T-helper 2 cell treated with Interferon-gamma antibody and Interleukin-4, amounts not matched to agents 5 μg/mL and 100 μg/mL, for 36 hours (primary cell): ENCODE measurements at regions not wholly inside any gene's neighbourhood (a gene's known extent, or its start where the extent isn't known, plus 50 kb on each side); places are given as distances from the start of the nearest gene placed in this dataset.

Experiments
- DNase-seq: peaks from one replicate; pipeline ENCODE4 v3.0.0; 2021; ENCODE audit warnings: low spot score
- H3K27ac Mint-ChIP-seq: one replicate; pipeline ENCODE4 v1.8.0; 2021; ENCODE audit warnings: mild to moderate bottlenecking, mixed read lengths
- H3K27me3 Mint-ChIP-seq: one replicate; pipeline ENCODE4 v1.8.0; 2021; ENCODE audit warnings: low read depth, mixed read lengths
- H3K36me3 Mint-ChIP-seq: one replicate; pipeline ENCODE4 v1.8.0; 2021; ENCODE audit warnings: low read depth, mixed read lengths
- H3K4me1 Mint-ChIP-seq: one replicate; pipeline ENCODE4 v1.8.0; 2021; ENCODE audit warnings: low read depth, mixed read lengths
- H3K4me3 Mint-ChIP-seq: one replicate; pipeline ENCODE4 v1.8.0; 2022; ENCODE audit warnings: mild to moderate bottlenecking, moderate library complexity, mixed read lengths
- H3K9me3 Mint-ChIP-seq: one replicate; pipeline ENCODE4 v1.8.0; 2021; ENCODE audit warnings: mixed read lengths

DNA sequence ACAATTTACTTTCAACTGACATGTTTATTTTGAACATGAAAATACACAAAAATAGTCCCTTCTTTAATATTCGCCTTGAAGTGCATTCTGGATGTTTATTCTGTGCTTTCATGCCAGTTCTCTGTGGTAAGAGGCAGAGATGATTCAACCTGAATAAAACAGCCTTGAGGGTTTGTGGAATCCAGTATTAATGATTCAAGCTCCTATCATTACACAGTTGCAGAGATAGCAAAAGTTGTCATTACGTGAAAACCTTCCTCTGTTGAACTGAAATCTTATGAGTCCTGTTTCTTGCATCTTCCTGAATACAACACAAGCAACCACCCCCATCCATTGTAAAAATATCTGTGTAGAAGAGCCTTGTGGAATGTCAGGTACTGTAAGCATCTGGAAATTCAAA, 142.3 kb upstream of the HTR2A start:
- Mint-ChIP-seq H3K27me3 (no peaks in the 10 kb centered on the region), H3K9me3 (no peaks in the 10 kb centered on the region), H3K27ac (no peak overlapping the region), H3K4me3 (no peak overlapping the region), H3K4me1 (no peaks in the 10 kb centered on the region), H3K36me3 (no peaks in the 10 kb centered on the region)
- no peak for DNase-seq

DNA sequence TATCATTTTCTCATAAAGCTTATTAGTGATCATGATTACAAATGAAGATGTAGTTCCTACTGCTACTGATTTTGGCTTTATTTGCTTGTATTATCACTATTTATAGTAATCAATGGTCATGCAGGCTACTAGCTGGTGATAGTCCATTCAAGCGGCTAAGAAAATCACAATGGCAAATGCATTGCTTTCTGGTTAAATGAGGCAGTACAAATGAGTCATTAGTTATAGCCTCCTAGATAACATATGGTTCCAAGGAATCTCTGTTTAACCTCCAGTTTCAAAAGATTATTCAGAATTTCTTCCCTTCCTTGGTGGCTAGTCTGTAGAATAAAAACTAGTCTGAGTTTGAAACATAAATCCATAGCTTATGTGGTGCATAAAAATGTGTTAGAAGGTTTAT, 141.3 kb upstream of the HTR2A start:
- no peak overlapping the region for H3K27ac Mint-ChIP-seq
- no peaks in the 10 kb centered on the region for H3K4me1 Mint-ChIP-seq
- H3K36me3 Mint-ChIP-seq = no peaks in the 10 kb centered on the region
- H3K4me3 Mint-ChIP-seq = no peak overlapping the region
- H3K27me3 Mint-ChIP-seq = no peaks in the 10 kb centered on the region
- no peaks in the 10 kb centered on the region for H3K9me3 Mint-ChIP-seq
- DNase-seq = no peak

DNA sequence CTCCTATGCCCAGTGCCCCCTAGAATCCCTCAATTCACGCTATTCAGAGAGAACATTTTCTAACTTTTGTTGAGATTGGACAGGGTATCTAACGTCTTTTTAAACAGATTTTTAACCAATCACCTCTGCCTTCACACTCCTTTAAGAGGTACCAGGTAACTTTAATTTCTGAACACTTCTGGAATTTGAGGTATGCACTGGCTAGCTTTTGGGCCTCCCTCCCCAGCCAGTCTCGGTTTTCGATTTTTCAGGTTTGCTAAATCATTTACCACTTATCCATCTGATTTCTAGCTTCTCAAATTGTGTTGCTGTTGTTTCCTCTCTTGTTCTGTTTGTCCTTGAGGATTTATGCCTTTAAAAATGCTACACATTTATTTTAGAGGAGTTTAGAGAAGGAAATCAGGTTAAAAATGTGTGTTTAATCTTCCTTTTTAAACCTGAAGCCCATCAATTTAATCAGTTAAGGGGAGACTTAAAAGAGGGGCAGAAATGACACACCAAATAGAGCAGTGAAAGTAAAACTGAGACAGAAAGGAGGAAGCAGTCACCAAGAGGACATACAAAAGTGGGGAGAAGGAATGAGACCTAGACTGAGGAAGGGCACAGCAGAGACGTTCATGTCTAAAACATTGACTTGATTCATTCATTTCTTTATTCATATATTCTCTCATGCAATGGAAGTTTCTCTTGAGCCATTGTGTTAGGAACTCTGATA, 139.6 kb upstream of the HTR2A start:
- no peaks in the 10 kb centered on the region for H3K9me3 Mint-ChIP-seq
- no peaks in the 10 kb centered on the region for H3K27me3 Mint-ChIP-seq
- no peak overlapping the region for H3K4me3 Mint-ChIP-seq
- H3K36me3 Mint-ChIP-seq = no peaks in the 10 kb centered on the region
- DNase-seq = no peak
- H3K27ac Mint-ChIP-seq = no peak overlapping the region
- H3K4me1 Mint-ChIP-seq = no peaks in the 10 kb centered on the region

DNA sequence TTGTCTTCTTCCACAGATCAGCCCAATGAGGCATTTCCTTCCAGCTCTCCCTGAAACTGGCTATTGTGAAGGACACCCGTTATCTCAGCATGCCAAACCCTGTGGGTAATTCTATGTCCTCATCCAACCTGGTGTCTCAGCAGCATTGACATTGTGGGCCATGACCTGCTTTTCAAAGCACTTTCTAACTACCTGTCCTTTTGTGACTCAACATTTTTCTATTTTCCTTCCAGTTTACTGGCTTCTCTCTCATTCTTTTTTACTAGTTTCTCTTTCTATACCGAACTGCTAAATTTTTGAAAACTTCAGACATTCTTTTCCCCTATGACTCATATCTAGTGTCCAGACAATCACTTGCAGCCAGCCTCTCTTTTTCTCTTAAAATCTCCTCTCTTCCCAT, 136.4 kb upstream of the HTR2A start:
- no peaks in the 10 kb centered on the region for H3K27me3 Mint-ChIP-seq
- H3K9me3 Mint-ChIP-seq = no peaks in the 10 kb centered on the region
- H3K4me3 Mint-ChIP-seq = no peak overlapping the region
- DNase-seq = no peak
- no peaks in the 10 kb centered on the region for H3K4me1 Mint-ChIP-seq
- no peaks in the 10 kb centered on the region for H3K36me3 Mint-ChIP-seq
- H3K27ac Mint-ChIP-seq = no peak overlapping the region

DNA sequence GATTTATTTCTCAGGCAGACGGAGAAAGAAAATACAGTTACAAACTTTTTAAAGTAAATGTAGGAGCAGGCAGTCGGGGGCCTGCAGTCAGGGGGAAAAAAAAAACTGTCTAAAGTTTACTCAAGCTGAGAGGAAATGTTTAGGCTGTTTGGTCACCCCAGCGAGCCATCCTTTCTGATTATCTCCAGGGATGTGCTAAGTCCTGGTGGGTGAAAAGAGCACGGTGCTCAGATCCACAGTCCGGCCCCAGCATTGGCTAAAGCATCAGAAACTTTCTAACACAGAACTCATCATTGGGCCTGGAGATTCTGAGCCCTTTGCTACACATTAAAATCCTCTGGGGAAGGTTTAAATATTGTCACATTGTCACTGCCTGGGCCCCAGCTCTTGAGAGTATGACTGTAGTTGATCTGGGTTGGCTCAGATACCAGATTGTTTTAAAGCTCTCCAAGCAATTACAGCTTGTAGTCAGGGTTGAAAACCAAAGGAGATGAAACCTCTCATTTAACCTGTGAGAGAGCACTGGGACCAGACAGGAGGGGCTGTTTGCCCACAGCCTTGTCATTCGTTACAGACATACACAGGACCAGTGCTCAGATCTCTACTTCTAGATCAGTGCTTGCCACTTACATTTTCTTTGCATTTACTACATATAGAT, 131.1 kb upstream of the HTR2A start:
- Mint-ChIP-seq H3K4me1 (no peaks in the 10 kb centered on the region), H3K27me3 (no peaks in the 10 kb centered on the region), H3K27ac (no peak overlapping the region), H3K36me3 (no peaks in the 10 kb centered on the region), H3K4me3 (no peak overlapping the region), H3K9me3 (no peaks in the 10 kb centered on the region)
- no peak for DNase-seq

DNA sequence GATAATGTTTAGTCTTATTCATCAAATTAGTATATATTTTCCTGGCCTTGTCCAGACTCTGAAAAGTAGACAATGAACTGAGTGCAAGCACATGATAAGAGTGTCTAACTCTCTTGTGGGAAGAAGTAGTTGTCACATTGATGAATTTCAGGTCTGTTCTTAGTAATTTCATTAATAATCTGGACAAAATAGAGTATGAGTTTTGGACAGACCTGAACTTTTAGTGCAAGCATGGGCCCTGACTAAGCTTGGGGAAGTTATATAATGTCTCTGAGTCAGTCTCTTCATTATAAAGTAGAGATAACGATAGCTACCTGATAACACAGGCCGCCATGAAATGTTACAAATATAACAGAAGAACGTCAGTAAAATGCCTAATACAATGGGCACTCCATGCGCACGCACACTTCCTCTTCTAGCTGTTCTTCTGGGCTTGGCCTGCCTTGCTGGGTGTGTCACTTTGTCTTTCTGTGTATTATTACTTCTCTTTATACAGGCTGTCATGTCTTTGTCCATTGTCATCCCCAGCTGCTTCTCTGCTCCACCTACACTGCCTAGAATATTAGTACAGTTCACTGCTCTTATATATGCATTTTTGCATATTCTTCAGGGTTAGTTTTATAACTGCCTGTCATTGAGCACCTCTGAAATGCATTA, 129.1 kb upstream of the HTR2A start:
- Mint-ChIP-seq H3K4me1 (no peaks in the 10 kb centered on the region), H3K36me3 (no peaks in the 10 kb centered on the region), H3K27ac (no peak overlapping the region), H3K9me3 (no peaks in the 10 kb centered on the region), H3K4me3 (no peak overlapping the region), H3K27me3 (no peaks in the 10 kb centered on the region)
- DNase-seq = no peak

DNA sequence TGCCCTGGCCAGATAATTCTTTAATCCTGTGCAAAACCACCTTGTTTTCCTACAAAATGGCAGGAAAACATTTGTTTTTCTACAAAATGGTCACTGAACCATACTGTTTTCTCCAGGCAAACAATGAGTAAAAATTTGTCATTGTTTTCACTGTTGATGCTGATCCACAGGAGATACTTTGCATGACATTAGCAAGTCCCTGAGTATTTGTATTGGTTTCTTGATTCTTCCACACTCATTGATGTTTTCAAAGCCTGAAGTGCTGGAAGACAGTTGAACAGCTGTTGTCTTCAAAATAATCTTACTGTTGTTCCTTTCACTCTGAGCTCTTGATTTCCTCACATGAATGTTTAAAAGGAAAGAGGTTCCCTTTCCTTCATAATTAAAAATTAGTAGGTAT, 123.1 kb upstream of the HTR2A start:
- H3K4me3 Mint-ChIP-seq = no peak overlapping the region
- H3K27me3 Mint-ChIP-seq = no peaks in the 10 kb centered on the region
- no peaks in the 10 kb centered on the region for H3K36me3 Mint-ChIP-seq
- no peak overlapping the region for H3K27ac Mint-ChIP-seq
- no peaks in the 10 kb centered on the region for H3K4me1 Mint-ChIP-seq
- no peaks in the 10 kb centered on the region for H3K9me3 Mint-ChIP-seq
- no peak for DNase-seq

DNA sequence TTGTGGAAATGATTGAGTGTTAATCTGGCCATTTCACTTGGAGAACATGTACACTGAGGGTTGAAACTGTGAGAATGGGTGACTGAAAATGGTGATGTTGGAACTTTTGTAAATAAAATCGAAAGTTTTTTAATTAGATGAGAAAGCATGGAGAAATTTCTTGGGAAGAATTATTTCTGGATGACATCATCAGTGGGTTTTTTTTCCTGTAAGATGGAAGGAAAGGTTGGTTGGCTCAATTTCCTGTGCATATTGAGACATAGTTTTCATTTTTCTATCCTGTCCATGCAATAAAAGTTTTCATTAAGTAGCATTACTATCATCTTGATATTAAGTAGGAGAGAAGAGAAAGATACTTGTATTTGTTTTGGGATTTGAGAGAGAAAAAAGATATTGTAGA, 120.6 kb upstream of the HTR2A start:
- H3K27me3 Mint-ChIP-seq = no peaks in the 10 kb centered on the region
- H3K27ac Mint-ChIP-seq = no peak overlapping the region
- H3K4me3 Mint-ChIP-seq = no peak overlapping the region
- no peaks in the 10 kb centered on the region for H3K9me3 Mint-ChIP-seq
- no peaks in the 10 kb centered on the region for H3K4me1 Mint-ChIP-seq
- no peak for DNase-seq
- H3K36me3 Mint-ChIP-seq = no peaks in the 10 kb centered on the region

DNA sequence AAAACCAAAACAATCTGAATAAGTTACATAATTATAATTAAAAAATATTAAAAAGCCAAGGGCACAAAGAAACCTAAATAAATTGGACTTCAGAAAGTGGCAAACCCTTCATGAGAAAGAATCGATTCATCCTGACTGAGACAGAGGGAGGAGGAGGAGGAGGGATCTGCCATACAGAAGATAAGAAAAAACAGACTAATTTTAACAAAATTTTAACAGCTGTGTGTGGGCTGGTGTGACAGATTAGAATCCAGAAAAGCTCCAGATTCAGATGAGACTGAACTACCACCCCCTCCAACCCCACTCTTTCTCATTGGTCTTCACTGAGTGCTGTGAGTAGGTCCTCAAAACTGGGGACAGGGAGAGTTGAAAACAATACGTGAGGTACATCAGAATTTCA, 111.5 kb upstream of the HTR2A start:
- Mint-ChIP-seq H3K27ac (no peak overlapping the region), H3K4me3 (no peak overlapping the region), H3K36me3 (no peaks in the 10 kb centered on the region), H3K27me3 (peaks cover 2% of the 10 kb centered on the region), H3K4me1 (no peaks in the 10 kb centered on the region), H3K9me3 (no peaks in the 10 kb centered on the region)
- DNase-seq = no peak

DNA sequence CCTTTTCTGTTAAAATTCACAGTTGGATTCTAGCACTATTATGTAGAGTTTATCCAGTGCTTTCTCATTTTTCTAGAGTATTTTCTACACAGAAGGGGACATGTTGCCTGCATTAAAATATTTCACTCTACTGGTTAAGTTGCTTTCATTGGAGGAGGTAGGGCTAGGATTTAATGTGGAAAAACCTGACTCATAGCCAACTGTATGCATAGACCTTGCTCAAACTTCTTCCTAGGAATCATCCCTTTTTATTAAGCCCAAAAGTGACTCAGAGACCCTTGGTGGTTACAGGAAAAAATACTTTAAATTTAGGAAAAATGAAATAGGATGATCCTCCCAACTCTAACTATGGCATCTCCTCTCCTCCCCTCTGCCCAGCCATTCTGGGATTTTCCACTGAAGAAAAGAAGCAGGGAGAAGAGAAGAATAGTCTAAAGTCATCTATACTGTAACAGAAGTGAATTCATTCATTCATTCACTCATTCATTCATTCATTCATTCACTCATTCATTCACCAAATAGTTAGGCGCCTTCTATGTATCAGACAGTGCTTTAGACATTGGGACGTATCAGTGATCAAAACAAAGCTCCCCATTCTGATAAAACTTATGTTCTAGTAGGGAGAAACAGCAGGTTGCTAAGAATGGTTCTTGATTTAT, 109.0 kb upstream of the HTR2A start:
- Mint-ChIP-seq H3K36me3 (no peaks in the 10 kb centered on the region), H3K4me3 (no peak overlapping the region), H3K9me3 (no peaks in the 10 kb centered on the region), H3K4me1 (no peaks in the 10 kb centered on the region), H3K27ac (no peak overlapping the region), H3K27me3 (peaks cover 2% of the 10 kb centered on the region)
- DNase-seq = no peak

DNA sequence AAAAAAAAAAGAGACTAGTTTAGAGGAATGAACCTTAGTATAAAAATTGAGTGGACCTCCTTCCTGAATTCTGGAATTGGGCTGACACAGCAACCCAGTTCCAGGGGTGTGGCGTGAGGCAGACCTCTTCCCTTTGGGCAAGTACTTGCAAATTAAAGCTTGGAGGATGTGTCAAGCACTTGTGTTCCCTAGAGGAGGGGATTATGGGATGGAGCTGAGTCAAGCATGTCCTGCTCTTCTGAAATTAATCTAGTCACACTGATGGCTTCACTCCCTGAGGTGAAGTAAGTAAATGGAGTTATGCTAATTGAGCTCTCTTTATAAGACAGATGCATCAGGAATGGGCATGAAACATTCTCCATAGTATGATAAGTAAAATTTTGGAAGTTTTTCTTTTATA, 107.7 kb upstream of the HTR2A start:
- Mint-ChIP-seq H3K4me1 (no peaks in the 10 kb centered on the region), H3K27me3 (peaks cover 2% of the 10 kb centered on the region), H3K36me3 (no peaks in the 10 kb centered on the region), H3K9me3 (no peaks in the 10 kb centered on the region), H3K4me3 (no peak overlapping the region), H3K27ac (no peak overlapping the region)
- DNase-seq = no peak

DNA sequence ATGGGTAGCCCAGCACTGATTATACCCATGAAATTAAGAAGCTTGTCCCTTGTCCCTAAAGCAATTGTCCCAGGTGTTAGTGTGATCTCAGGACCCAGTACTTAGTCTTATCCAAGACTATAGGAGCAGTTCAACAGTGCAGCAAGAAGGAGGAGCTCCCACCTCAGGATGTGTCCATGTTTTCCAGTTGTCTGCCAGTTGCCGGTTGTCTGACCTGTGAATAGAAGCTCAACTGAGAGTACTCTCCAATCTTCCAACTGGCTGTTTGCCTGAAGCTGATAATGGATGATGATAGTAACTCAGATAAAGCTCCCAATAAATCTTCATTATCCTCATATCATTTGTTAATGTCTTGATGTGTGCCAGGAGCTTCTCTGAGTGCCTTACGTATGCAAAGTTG, 107.2 kb upstream of the HTR2A start:
- DNase-seq = no peak
- Mint-ChIP-seq H3K36me3 (no peaks in the 10 kb centered on the region), H3K4me3 (no peak overlapping the region), H3K4me1 (no peaks in the 10 kb centered on the region), H3K27me3 (peaks cover 2% of the 10 kb centered on the region), H3K9me3 (no peaks in the 10 kb centered on the region), H3K27ac (no peak overlapping the region)

DNA sequence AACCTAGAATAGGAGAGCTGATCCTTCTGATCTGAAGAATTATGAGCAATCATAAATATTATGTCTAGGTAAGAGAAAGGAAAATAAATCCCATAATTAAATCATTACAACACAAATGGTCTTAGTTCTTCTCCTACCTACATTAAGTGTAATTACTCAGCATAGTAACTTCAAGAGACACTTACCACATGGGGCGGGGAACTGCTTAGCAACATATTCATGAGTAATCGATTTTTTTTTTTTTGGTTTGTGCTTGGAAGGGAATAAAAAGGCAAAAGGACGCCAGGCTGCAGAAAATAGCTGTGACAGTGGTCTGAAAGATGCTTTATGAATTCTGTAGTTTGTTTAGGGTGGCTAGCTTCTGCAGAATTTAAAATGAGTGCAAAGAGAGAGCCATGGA, 103.3 kb upstream of the HTR2A start:
- no peak overlapping the region for H3K4me3 Mint-ChIP-seq
- H3K27ac Mint-ChIP-seq = no peak overlapping the region
- no peaks in the 10 kb centered on the region for H3K36me3 Mint-ChIP-seq
- no peak for DNase-seq
- H3K27me3 Mint-ChIP-seq = peaks cover 2% of the 10 kb centered on the region
- no peaks in the 10 kb centered on the region for H3K9me3 Mint-ChIP-seq
- no peaks in the 10 kb centered on the region for H3K4me1 Mint-ChIP-seq

DNA sequence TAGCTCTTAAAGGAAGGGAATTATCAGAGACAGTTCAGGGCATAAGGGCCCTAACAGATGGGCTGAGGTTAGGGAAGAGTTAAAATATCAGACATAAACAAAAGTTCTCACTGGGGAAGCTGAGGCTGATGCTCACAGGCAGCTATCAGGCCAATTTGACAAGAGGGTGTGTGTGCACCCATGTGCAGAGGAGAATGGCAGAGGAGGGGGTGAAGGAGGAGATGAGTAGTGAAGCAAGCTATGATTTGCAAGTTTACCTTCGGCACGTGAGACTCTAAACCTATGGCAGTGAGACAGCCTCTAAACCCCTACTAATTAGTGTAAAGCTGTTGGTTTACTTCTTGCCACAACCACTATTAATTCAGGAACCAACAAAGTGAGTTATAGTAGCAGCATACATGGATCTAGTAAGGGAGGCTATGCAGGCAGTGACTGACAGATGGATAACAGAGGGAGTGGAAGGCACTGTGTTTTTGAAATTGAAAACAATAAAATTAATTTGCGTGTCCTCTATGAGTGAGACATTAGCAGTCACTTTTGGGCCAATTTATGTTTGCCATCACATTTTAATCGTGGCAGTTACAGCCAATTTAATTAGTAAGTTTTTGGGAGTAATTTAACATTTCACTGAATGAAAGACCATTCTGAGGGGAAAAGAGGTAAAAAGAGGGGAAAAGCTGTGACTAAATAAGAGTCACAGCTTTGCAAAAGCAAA, 99.6 kb upstream of the HTR2A start:
- DNase-seq = no peak
- H3K27me3 Mint-ChIP-seq = no peaks in the 10 kb centered on the region
- no peak overlapping the region for H3K27ac Mint-ChIP-seq
- no peaks in the 10 kb centered on the region for H3K4me1 Mint-ChIP-seq
- H3K36me3 Mint-ChIP-seq = no peaks in the 10 kb centered on the region
- H3K4me3 Mint-ChIP-seq = no peak overlapping the region
- no peaks in the 10 kb centered on the region for H3K9me3 Mint-ChIP-seq
